ENCODE measurements at regions not wholly inside any gene's neighbourhood (a gene's known extent, or its start where the extent isn't known, plus 50 kb on each side); places are given as distances from the start of the nearest gene placed in this dataset.

DNA sequence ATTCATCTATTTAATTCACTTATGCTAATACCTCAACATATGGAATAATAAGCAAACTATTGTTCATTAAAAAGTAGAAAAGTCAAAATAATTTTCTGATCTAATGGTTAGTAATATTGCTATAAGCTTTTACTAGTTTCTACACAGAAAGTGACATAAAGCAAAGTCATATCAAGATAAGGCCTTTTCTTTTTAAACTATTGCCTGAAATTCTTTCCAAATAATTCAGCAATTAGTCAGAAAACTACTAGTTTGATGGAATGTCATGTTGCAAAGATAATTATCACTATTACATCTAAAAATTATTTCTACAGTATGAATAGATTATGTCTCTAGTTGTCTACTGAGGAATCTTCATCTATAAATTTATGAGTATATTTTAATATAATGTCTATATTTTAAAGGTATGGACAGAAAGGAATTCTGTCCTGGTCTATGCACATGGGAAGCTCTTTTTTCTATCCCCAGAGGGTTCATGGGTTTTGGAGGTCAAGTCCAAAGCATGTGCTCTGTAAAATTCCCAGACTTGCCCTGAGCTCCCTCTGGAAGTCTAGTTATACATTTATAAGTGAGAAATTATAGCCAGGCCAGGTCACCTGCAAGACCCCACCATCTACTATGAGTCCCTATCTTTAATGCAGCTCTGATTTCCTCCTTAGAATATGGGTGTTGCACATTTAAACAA lies 84.6 kb upstream of the DPYD start:
- intact Hi-C loops (cut with DNase I), result no loop called here
- TF ChIP-seq, protein P1, sequence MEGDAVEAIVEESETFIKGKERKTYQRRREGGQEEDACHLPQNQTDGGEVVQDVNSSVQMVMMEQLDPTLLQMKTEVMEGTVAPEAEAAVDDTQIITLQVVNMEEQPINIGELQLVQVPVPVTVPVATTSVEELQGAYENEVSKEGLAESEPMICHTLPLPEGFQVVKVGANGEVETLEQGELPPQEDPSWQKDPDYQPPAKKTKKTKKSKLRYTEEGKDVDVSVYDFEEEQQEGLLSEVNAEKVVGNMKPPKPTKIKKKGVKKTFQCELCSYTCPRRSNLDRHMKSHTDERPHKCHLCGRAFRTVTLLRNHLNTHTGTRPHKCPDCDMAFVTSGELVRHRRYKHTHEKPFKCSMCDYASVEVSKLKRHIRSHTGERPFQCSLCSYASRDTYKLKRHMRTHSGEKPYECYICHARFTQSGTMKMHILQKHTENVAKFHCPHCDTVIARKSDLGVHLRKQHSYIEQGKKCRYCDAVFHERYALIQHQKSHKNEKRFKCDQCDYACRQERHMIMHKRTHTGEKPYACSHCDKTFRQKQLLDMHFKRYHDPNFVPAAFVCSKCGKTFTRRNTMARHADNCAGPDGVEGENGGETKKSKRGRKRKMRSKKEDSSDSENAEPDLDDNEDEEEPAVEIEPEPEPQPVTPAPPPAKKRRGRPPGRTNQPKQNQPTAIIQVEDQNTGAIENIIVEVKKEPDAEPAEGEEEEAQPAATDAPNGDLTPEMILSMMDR (IDR thresholded peaks at IDR 0.05), result no peak
- TF ChIP-seq POLR2A (IDR thresholded peaks at IDR 0.05), result no peak
- H3K36me3 ChIP-seq (replicated peaks in 1 of 2; ENCODE audit: insufficient read depth in 1 of 2, low read depth in 2 of 2), result no peaks in the 10 kb centered on the region
- no peaks in the 10 kb centered on the region for H3K9me3 ChIP-seq
- no peaks in the 10 kb centered on the region for H3K27me3 ChIP-seq
- no peak overlapping the region for H3K27ac ChIP-seq
- no peak for DNase-seq
- H3K4me3 ChIP-seq, result no peak overlapping the region
- H3K4me1 ChIP-seq, result no peaks in the 10 kb centered on the region
- ATAC-seq, result no peak

DNA sequence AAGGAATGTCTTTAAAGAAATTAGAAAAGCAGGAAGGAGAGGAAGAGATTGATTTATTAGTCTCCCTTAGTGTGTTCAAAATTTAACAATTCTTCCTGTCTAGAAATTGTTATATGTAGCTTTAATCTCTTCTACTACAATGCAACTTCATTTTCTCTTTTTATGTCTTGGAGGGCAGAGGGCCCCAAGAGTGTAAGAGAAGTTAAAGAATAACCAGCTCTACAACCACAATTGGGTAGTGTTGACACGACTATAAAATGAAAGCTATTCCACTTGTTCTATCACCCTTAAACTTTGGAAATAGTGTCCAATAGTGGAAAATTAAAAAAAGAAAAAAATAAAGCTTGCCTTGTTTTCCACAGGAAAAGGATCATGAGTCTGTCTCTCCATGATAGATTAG lies 82.6 kb upstream of the DPYD start:
- H3K36me3 ChIP-seq (replicated peaks in 1 of 2; ENCODE audit: insufficient read depth in 1 of 2, low read depth in 2 of 2), result no peaks in the 10 kb centered on the region
- intact Hi-C loops (cut with DNase I), result no loop called here
- no peak overlapping the region for H3K4me3 ChIP-seq
- no peaks in the 10 kb centered on the region for H3K9me3 ChIP-seq
- H3K27me3 ChIP-seq, result no peaks in the 10 kb centered on the region
- TF ChIP-seq, protein P1 (IDR thresholded peaks at IDR 0.05), result no peak
- TF ChIP-seq POLR2A (IDR thresholded peaks at IDR 0.05), result no peak
- H3K4me1 ChIP-seq, result no peaks in the 10 kb centered on the region
- no peak for ATAC-seq
- 11 to 13% methylated on average over 1 of the region's 1 CpG for WGBS, 2 donors
- DNase-seq, result no peak
- H3K27ac ChIP-seq, result no peak overlapping the region

DNA sequence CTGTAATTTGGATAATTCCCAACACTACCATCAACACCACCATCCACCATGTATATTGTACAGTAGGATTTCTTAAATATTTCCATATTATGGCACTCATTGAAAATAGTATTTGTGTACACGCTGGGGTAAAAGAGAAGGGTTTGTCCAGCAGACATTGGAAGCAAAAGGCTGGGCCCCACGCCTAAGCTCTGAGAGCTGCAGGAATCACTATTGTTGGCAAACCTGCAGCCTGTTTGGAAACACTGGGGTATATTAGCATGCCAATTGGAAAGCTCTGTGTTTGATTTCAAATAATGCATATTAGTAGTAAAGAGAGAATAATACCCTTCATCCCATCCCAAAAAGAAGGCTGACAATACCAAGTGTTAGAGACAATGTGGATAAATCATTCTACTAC lies 81.5 kb upstream of the DPYD start:
- Histone ChIP-seq H3K4me1 (no peaks in the 10 kb centered on the region), H3K36me3 (replicated peaks in 1 of 2; ENCODE audit: insufficient read depth in 1 of 2, low read depth in 2 of 2) (no peaks in the 10 kb centered on the region), H3K27me3 (no peaks in the 10 kb centered on the region), H3K9me3 (no peaks in the 10 kb centered on the region), H3K4me3 (no peak overlapping the region), H3K27ac (no peak overlapping the region)
- ATAC-seq (no peak), DNase-seq (no peak)
- TF ChIP-seq, protein P1 (IDR thresholded peaks at IDR 0.05), result no peak
- no peak for TF ChIP-seq POLR2A (IDR thresholded peaks at IDR 0.05)
- WGBS, 2 donors, result 58% methylated on average over 2 of the region's 2 CpGs
- intact Hi-C loops (cut with DNase I), result no loop called here

DNA sequence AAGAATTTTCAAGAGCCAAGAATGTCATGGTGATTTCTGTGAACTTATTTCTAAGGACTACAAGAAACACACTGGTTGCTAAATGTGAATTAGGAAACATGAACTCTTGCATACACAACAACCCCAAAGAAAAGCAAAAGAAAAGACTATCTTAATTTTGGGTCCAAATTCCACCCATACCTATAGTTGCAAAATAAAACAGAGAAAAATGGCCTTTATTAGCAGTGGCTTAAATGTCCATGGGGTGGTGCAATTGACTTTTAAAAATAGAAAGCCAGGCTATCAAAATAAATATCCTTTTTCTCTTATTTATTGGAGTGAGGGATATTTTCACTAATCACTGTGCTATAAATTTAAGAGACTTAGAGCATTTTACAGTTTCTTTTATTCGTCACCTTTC lies 80.9 kb upstream of the DPYD start:
- DNase-seq (no peak), ATAC-seq (no peak)
- no peaks in the 10 kb centered on the region for H3K4me1 ChIP-seq
- H3K27me3 ChIP-seq, result no peaks in the 10 kb centered on the region
- no peaks in the 10 kb centered on the region for H3K9me3 ChIP-seq
- WGBS, 2 donors, result 93 to 94% methylated on average over 1 of the region's 1 CpG
- intact Hi-C loops (cut with DNase I), result no loop called here
- H3K36me3 ChIP-seq (replicated peaks in 1 of 2; ENCODE audit: insufficient read depth in 1 of 2, low read depth in 2 of 2), result no peaks in the 10 kb centered on the region
- H3K27ac ChIP-seq, result no peak overlapping the region
- no peak for TF ChIP-seq POLR2A (IDR thresholded peaks at IDR 0.05)
- TF ChIP-seq, protein P1 (IDR thresholded peaks at IDR 0.05), result no peak
- H3K4me3 ChIP-seq, result no peak overlapping the region

DNA sequence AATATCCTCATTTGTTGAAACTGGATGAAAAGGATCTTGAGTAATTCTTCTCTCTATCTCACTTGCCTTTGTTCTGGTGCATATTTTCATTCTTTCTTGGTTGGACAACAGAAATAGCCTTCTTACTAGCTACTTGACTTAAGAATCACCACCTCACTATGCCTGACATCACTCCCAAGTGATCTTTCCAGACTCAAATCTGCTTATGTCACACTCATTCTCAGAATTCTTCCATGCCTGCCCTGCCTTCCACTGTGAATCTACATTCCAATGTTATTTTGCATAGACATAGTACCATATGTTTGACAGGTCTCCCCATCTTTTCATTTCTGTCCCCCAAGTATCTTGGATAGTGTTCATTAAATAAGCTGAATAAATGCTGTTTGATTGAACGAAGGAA lies 78.5 kb upstream of the DPYD start:
- ATAC-seq (no peak), DNase-seq (no peak)
- H3K36me3 ChIP-seq (replicated peaks in 1 of 2; ENCODE audit: insufficient read depth in 1 of 2, low read depth in 2 of 2), result no peaks in the 10 kb centered on the region
- no peak overlapping the region for H3K4me3 ChIP-seq
- no peaks in the 10 kb centered on the region for H3K27me3 ChIP-seq
- no peaks in the 10 kb centered on the region for H3K9me3 ChIP-seq
- intact Hi-C loops (cut with DNase I), result no loop called here
- no peaks in the 10 kb centered on the region for H3K4me1 ChIP-seq
- no peak overlapping the region for H3K27ac ChIP-seq
- WGBS, 2 donors, result 37 to 54% methylated on average over 1 of the region's 1 CpG
- TF ChIP-seq, protein P1 (IDR thresholded peaks at IDR 0.05), result no peak
- no peak for TF ChIP-seq POLR2A (IDR thresholded peaks at IDR 0.05)

Measured in body of pancreas (tissue), 4 donors.